Liver (tissue), 8 donors: ENCODE measurements at regions not wholly inside any gene's neighbourhood (a gene's known extent, or its start where the extent isn't known, plus 50 kb on each side); places are given as distances from the start of the nearest gene placed in this dataset.

Experiments
- DNase-seq: peaks from one replicate; pipeline ENCODE4 v3.0.0-alpha.2; 2017; ENCODE audit warnings: low spot score
- H3K27ac ChIP-seq, 2 donors: one replicate each; pipeline ENCODE4 v1.7.0; 2013; ENCODE audit warnings: inconsistent platforms in 2 of 2, low read length in 2 of 2, control low read depth in 1 of 2, low read depth in 1 of 2, mild to moderate bottlenecking in 1 of 2
- H3K27me3 ChIP-seq, 4 donors: one replicate each; pipeline versions ENCODE4 v1.6.1 to v1.7.0; 2013; ENCODE audit warnings: low read length in 3 of 4, inconsistent platforms in 1 of 4, mild to moderate bottlenecking in 1 of 4, moderate library complexity in 1 of 4; ENCODE audit not compliant: control insufficient read depth in 4 of 4, insufficient read depth in 4 of 4
- H3K36me3 ChIP-seq, 4 donors: one replicate each; pipeline versions ENCODE4 v1.6.1 to v1.7.0; 2013; ENCODE audit warnings: low read length in 3 of 4, mild to moderate bottlenecking in 3 of 4, low read depth in 1 of 4, moderate library complexity in 1 of 4; ENCODE audit not compliant: control insufficient read depth in 4 of 4, insufficient read depth in 3 of 4
- H3K4me1 ChIP-seq, 4 donors: one replicate each; pipeline versions ENCODE4 v1.6.1 to v1.7.0; 2013; ENCODE audit warnings: low read length in 3 of 4, mild to moderate bottlenecking in 3 of 4, moderate library complexity in 1 of 4; ENCODE audit not compliant: control insufficient read depth in 4 of 4, insufficient read depth in 4 of 4
- H3K4me3 ChIP-seq, 3 donors: one replicate each; pipeline versions ENCODE4 v1.6.1 to v1.7.0; 2013; ENCODE audit warnings: low read length in 3 of 3, control low read depth in 1 of 3, low read depth in 1 of 3, mild to moderate bottlenecking in 1 of 3
- H3K9ac ChIP-seq, 2 donors: one replicate each; pipeline ENCODE4 v1.7.0; 2013; ENCODE audit warnings: low read length in 2 of 2, mild to moderate bottlenecking in 2 of 2, moderate library complexity in 2 of 2, control low read depth in 1 of 2, low read depth in 1 of 2
- H3K9me3 ChIP-seq, 4 donors: one replicate each; pipeline versions ENCODE4 v1.6.1 to v1.7.0; 2013; ENCODE audit warnings: low read length in 3 of 4; ENCODE audit not compliant: control insufficient read depth in 4 of 4
- CTCF ChIP-seq: fragments of 150-350 bp; IDR thresholded peaks from 2 replicates; pipeline ENCODE4 v1.5.1; 2017; ENCODE audit warnings: improper control_type of control experiment, low read depth, low read length; ENCODE audit not compliant: missing input control
- EGR1 ChIP-seq, 2 donors: IDR thresholded peaks; 2 replicates each; pipeline ENCODE4 v1.6.1; 2016 to 2018; ENCODE audit warnings: antibody characterized with exemption in 2 of 2, low read depth in 2 of 2
- FOXA1 ChIP-seq: IDR thresholded peaks from 2 replicates; pipeline ENCODE4 v1.6.1; 2016; ENCODE audit warnings: antibody characterized with exemption
- GABPA ChIP-seq, 2 donors: IDR thresholded peaks in 1 of 2; conservative IDR thresholded peaks in 1 of 2; 2 replicates each; pipeline ENCODE4 v1.6.1; 2016; ENCODE audit warnings: antibody characterized with exemption in 2 of 2, mild to moderate bottlenecking in 1 of 2, moderate library complexity in 1 of 2
- HNF4A ChIP-seq, 2 donors: conservative IDR thresholded peaks; 2 replicates each; pipeline ENCODE4 v1.6.1; 2016; ENCODE audit warnings: antibody characterized with exemption in 2 of 2, mild to moderate bottlenecking in 2 of 2
- HNF4G ChIP-seq: IDR thresholded peaks from 2 replicates; pipeline ENCODE4 v1.6.1; 2016; ENCODE audit warnings: antibody characterized with exemption
- JUND ChIP-seq, 2 donors: IDR thresholded peaks; 2 replicates each; pipeline ENCODE4 v1.6.1; 2016; ENCODE audit warnings: antibody characterized with exemption in 2 of 2
- MAX ChIP-seq: IDR thresholded peaks from 2 replicates; pipeline ENCODE4 v1.6.1; 2016; ENCODE audit warnings: antibody characterized with exemption
- NR2F2 ChIP-seq: IDR thresholded peaks from 2 replicates; pipeline ENCODE4 v1.6.1; 2016; ENCODE audit warnings: antibody characterized with exemption
- RAD21 ChIP-seq, 2 donors: IDR thresholded peaks; 2 replicates each; pipeline ENCODE4 v1.6.1; 2016; ENCODE audit warnings: antibody characterized with exemption in 2 of 2, mild to moderate bottlenecking in 2 of 2
- RXRA ChIP-seq, 2 donors: IDR thresholded peaks; 2 replicates each; pipeline ENCODE4 v1.6.1; 2017 to 2018; ENCODE audit warnings: antibody characterized with exemption in 2 of 2, mild to moderate bottlenecking in 1 of 2
- SP1 ChIP-seq: IDR thresholded peaks from 2 replicates; pipeline ENCODE4 v1.6.1; 2018; ENCODE audit warnings: antibody characterized with exemption, mild to moderate bottlenecking
- TAF1 ChIP-seq: conservative IDR thresholded peaks from 2 replicates; pipeline ENCODE4 v1.6.1; 2016; ENCODE audit warnings: antibody characterized with exemption, mild to moderate bottlenecking
- YY1 ChIP-seq: IDR thresholded peaks from 2 replicates; pipeline ENCODE4 v1.6.1; 2016; ENCODE audit warnings: antibody characterized with exemption, mild to moderate bottlenecking
- WGBS: extraction: QIAGEN DNeasy Blood & Tissue Kit; methylation state at CpG from one replicate; pipeline ENCODE4 v1.1.7; 2013; 5-methylcytosine and 5-hydroxymethylcytosine counted together
- TF ChIP-seq, protein P1 (sequence below): IDR thresholded peaks from 2 replicates; pipeline ENCODE4 v1.6.1; 2016; ENCODE audit warnings: antibody characterized with exemption
- TF ChIP-seq, protein P2 (sequence below): IDR thresholded peaks from 2 replicates; pipeline ENCODE4 v1.6.1; 2016; ENCODE audit warnings: antibody characterized with exemption, mild to moderate bottlenecking
- donor health status: healthy.
- donor health status: healthy.
- donor health status: healthy.
- donor health status: healthy.
- donor health status: healthy.

DNA sequence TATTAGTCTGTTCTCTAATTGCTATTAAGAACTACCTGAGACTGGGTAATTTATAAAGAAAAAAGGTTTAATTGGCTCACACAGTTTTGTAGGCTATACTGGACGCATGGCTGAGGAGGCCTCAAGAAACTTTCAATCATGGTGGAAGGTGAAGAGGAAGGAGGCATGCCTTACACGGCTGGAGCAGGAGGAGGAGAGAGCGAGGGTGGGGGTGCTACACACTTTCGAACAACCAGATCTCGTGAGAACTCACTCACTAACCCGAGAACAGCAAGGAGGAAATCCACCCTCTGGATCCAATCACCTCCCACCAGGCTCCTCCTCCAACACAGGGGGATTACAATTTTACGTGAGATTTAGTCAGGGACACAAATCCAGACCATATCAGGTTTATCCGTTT lies 90.0 kb downstream of the RMI1 start:
- TF ChIP-seq, protein P1, sequence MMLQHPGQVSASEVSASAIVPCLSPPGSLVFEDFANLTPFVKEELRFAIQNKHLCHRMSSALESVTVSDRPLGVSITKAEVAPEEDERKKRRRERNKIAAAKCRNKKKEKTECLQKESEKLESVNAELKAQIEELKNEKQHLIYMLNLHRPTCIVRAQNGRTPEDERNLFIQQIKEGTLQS, result no peak
- no peak for TF ChIP-seq NR2F2
- no peak for TF ChIP-seq HNF4G
- TF ChIP-seq HNF4A (conservative IDR thresholded peaks at IDR 0.05), result no peak
- TF ChIP-seq MAX, result no peak
- no peak for TF ChIP-seq EGR1 (IDR thresholded peaks at IDR 0.05; ENCODE audit: low read depth in 2 of 2)
- no peak for TF ChIP-seq SP1
- TF ChIP-seq JUND (IDR thresholded peaks at IDR 0.05), result no peak
- no peak for TF ChIP-seq GABPA (IDR thresholded peaks at IDR 0.05 in 1 of 2, conservative IDR thresholded peaks at IDR 0.05 in 1 of 2)
- TF ChIP-seq TAF1, result no peak
- TF ChIP-seq CTCF, result no peak
- TF ChIP-seq YY1, result no peak
- TF ChIP-seq FOXA1, result no peak
- no peak for TF ChIP-seq RAD21 (IDR thresholded peaks at IDR 0.05)
- no peak for TF ChIP-seq RXRA (IDR thresholded peaks at IDR 0.05)
- 85% methylated on average over 8 of the region's 8 CpGs for WGBS

GRCh38 chr9:84072621-84073180 lies 92.1 kb downstream of the RMI1 start:
- 85% methylated on average over 3 of the region's 3 CpGs for WGBS
- H3K27ac ChIP-seq, result no peak overlapping the region
- H3K27me3 ChIP-seq, result no peaks in the 10 kb centered on the region
- TF ChIP-seq SP1 (no peak), CTCF (no peak), RXRA (IDR thresholded peaks at IDR 0.05) (no peak)
- TF ChIP-seq, protein P2, sequence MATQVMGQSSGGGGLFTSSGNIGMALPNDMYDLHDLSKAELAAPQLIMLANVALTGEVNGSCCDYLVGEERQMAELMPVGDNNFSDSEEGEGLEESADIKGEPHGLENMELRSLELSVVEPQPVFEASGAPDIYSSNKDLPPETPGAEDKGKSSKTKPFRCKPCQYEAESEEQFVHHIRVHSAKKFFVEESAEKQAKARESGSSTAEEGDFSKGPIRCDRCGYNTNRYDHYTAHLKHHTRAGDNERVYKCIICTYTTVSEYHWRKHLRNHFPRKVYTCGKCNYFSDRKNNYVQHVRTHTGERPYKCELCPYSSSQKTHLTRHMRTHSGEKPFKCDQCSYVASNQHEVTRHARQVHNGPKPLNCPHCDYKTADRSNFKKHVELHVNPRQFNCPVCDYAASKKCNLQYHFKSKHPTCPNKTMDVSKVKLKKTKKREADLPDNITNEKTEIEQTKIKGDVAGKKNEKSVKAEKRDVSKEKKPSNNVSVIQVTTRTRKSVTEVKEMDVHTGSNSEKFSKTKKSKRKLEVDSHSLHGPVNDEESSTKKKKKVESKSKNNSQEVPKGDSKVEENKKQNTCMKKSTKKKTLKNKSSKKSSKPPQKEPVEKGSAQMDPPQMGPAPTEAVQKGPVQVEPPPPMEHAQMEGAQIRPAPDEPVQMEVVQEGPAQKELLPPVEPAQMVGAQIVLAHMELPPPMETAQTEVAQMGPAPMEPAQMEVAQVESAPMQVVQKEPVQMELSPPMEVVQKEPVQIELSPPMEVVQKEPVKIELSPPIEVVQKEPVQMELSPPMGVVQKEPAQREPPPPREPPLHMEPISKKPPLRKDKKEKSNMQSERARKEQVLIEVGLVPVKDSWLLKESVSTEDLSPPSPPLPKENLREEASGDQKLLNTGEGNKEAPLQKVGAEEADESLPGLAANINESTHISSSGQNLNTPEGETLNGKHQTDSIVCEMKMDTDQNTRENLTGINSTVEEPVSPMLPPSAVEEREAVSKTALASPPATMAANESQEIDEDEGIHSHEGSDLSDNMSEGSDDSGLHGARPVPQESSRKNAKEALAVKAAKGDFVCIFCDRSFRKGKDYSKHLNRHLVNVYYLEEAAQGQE, result no peak
- H3K4me3 ChIP-seq, result no peak overlapping the region
- no peaks in the 10 kb centered on the region for H3K9me3 ChIP-seq
- no peak overlapping the region for H3K9ac ChIP-seq
- no peak for DNase-seq
- H3K4me1 ChIP-seq, result no peaks in the 10 kb centered on the region
- no peaks in the 10 kb centered on the region for H3K36me3 ChIP-seq

More for the DNA sequence above, 90.0 kb downstream of the RMI1 start:
- Histone ChIP-seq H3K27ac (no peak overlapping the region), H3K4me1 (no peaks in the 10 kb centered on the region), H3K9me3 (no peaks in the 10 kb centered on the region), H3K36me3 (no peaks in the 10 kb centered on the region), H3K9ac (no peak overlapping the region), H3K27me3 (no peaks in the 10 kb centered on the region), H3K4me3 (no peak overlapping the region)
- no peak for DNase-seq
